Stimulated activated CD8-positive, alpha-beta memory T cell treated with anti-CD3 and anti-CD28 coated beads, Interleukin-15, amount 100 ng/mL, for 1 hour (primary cell): ENCODE measurements at regions not wholly inside any gene's neighbourhood (a gene's known extent, or its start where the extent isn't known, plus 50 kb on each side); places are given as distances from the start of the nearest gene placed in this dataset.
"Not testable (repeated sequence)": the region's sequence is repeated elsewhere in the genome, so short reads cannot be mapped to it uniquely, and the experiment has no call there.

ENCODE experiments used
- DNase-seq: peaks from one replicate; pipeline ENCODE4 v3.0.0-alpha.2; 2020; ENCODE audit warnings: low read depth

DNA sequence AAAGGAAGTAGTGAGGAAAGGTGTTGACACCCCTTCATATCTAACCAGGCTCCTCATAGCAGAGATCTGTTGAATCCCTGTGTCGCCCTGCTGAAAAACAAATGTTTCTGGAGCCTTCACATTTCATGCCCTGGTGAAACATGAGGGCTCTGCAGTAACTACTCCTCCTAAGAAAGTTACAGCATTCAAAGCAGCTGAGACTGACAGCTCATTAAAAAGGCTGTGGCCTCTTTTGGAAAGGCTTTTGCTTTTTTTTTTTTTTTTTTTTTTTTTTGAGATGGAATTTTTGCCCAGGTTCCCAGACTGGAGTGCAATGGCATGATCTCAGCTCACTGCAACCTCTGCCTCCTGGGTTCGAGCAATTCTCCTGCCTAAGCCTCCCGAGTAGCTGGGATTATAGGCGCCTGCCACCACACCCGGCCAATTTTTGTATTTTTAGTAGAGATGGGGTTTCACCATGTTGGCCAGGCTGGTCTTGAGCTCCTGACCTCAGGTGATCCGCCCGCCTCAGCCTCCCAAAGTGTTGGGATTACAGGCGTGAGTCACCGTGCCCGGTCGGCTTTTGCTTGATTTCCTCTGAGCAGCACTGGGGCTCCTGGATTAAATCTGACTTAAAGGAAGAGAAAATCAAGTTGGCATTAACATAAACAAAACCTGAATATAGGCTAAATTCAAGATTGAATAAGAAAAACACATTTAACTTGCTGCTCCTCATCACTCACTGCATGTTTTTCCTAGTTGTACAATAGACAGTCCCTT, 112.9 kb downstream of the PCSK1 start:
- DNase-seq, result not testable (repeated sequence)

- no peak for DNase-seq
These were observed 114.4 kb downstream of the PCSK1 start for GRCh38 chr5:96318569-96319110.

DNA sequence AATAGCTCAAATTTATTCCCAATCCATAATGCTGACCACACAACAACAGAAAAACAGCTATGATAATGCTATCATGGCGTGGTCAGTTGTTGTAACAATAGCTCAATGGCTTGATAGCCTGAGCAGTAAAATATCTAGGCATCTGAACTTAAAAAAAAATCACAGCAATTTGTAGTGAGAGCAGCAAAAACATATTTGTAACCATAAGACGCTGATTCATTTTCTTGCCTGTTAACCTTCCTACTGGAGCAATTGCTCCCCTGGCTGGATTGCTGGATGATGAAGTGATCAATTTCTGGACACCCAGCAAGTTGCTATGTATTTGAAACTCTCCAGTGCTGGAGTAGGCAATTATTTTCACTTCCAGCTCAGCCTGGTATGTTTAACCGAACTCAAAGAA, 115.1 kb downstream of the PCSK1 start:
- DNase-seq, result no peak

GRCh38 chr5:96316487-96316886, 116.6 kb downstream of the PCSK1 start:
- no peak for DNase-seq

- no peak for DNase-seq
These were observed 117.0 kb downstream of the PCSK1 start for GRCh38 chr5:96316017-96316416.

GRCh38 chr5:96315431-96315830, 117.6 kb downstream of the PCSK1 start:
- no peak for DNase-seq

GRCh38 chr5:96312383-96312782, 120.7 kb downstream of the PCSK1 start:
- DNase-seq, result no peak

GRCh38 chr5:96307047-96307446, 126.0 kb downstream of the PCSK1 start:
- DNase-seq, result not testable (repeated sequence)

DNA sequence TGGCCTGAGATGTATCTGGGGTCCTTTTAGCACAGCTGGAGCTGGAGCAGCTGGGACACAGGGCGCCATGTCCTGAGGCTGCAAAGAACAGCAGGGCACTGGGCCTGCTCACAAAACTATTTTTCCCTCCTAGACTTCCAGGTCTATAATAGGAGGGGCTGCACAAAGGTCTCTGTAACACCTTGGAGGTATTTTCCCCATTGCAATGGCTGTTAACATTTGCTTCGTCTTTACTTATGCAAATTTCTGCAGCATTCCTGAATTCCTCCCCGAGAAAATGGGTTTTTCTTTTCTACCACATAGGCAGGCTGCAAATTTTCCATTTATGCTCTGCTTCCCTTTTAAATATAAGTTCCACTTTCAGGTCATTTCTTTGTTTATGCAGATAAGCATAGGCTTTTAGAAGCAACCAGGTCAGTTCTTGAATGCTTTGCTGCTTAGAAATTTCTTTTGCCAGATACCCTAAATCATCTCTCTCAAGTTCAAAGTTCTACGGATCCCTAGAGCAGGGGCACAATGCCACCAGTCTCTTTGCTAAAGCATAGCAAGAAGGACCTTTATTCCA, 130.8 kb downstream of the PCSK1 start:
- DNase-seq, result no peak

GRCh38 chr5:96300976-96301375, 132.1 kb downstream of the PCSK1 start:
- DNase-seq, result no peak

GRCh38 chr5:96297867-96298266, 135.2 kb downstream of the PCSK1 start:
- no peak for DNase-seq

- no peak for DNase-seq
These were observed 135.8 kb downstream of the PCSK1 start for GRCh38 chr5:96297290-96297689.

GRCh38 chr5:96294884-96295202, 138.2 kb downstream of the PCSK1 start:
- no peak for DNase-seq

GRCh38 chr5:96293966-96294883, 138.8 kb downstream of the PCSK1 start:
- DNase-seq, result no peak

- no peak for DNase-seq
These were observed 140.3 kb downstream of the PCSK1 start for GRCh38 chr5:96292582-96293247.

GRCh38 chr5:96289287-96289686, 143.8 kb downstream of the PCSK1 start:
- DNase-seq, result not testable (repeated sequence)

DNA sequence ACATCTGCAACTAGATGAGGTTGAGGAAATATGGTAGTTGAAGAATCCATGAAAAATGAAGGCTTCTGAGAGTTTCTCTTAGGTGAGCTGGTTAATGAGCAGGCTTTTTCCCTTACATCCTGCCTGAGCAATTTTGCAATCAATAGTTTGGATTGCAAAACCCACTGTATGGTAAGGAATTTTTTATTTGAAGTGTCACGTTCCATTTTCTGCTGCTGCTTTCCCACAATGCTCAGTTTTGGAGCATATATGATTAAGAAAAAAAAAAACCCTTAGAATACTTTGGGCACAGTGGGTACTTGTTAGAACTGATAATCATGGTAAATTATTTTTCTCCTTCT, 144.2 kb downstream of the PCSK1 start:
- no peak for DNase-seq

- DNase-seq, result no peak
These were observed 144.7 kb downstream of the PCSK1 start for GRCh38 chr5:96288166-96288844.

GRCh38 chr5:96287136-96287535, 145.9 kb downstream of the PCSK1 start:
- DNase-seq, result no peak

- DNase-seq, result no peak
These were observed 147.2 kb downstream of the PCSK1 start for GRCh38 chr5:96285823-96286222.

GRCh38 chr5:96284727-96285389, 148.2 kb downstream of the PCSK1 start:
- DNase-seq, result no peak
